Epithelial cell of proximal tubule (primary cell): ENCODE measurements at regions not wholly inside any gene's neighbourhood (a gene's known extent, or its start where the extent isn't known, plus 50 kb on each side); places are given as distances from the start of the nearest gene placed in this dataset.

Source experiments
- DNase-seq: peaks from one replicate; pipeline ENCODE4 v3.0.0-alpha.2; 2011; ENCODE audit warnings: low read depth
- H3K4me3 ChIP-seq: 2 replicates; pipeline ENCODE4 v1.5.1; 2011; ENCODE audit warnings: low read depth, mild to moderate bottlenecking, low read length
- TF ChIP-seq, protein P1 (sequence below): conservative IDR thresholded peaks from 2 replicates; pipeline ENCODE4 v1.5.1; 2012; ENCODE audit warnings: low read depth, mild to moderate bottlenecking, low read length

DNA sequence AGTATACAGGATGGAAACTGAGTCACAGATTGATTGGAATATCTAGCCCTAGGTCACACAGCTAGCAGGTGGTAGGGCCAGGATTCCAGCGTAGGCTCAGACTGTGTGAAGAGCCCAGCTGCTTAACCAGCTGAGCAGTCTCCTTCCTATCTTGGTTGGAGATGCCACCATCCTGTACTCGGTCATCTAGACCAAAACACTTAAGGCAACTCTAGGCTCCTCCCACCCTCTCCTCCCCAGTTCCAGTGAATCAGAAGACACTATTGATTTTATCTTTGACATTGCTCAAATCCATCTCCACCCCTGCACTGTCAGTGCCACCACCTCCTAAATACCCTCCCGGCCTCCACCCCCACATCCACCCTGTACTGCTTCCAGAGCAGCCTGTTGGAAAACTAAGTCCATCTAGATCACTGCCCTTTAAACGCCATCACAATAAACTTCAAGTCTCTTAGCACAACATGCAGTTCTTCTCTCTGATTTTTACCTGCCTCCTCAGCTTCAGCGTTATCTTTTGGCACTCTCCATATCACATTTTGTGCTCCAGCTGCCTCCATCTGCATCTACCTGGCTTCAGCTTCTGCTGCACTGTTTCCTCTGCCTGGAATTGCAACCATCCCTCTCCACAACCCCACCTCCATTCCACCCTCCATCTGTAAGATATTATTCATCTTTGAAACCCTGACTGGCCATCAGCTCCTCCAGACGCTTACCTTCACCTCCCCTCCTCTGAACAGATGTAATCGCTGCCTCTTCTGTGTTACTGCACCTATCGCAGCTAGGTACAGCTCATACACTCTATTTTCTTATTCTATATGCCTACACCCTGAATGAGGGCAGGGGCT, 86.8 kb upstream of the ACP3 start:
- H3K4me3 ChIP-seq, result no peak overlapping the region
- no peak for DNase-seq
- TF ChIP-seq, protein P1, sequence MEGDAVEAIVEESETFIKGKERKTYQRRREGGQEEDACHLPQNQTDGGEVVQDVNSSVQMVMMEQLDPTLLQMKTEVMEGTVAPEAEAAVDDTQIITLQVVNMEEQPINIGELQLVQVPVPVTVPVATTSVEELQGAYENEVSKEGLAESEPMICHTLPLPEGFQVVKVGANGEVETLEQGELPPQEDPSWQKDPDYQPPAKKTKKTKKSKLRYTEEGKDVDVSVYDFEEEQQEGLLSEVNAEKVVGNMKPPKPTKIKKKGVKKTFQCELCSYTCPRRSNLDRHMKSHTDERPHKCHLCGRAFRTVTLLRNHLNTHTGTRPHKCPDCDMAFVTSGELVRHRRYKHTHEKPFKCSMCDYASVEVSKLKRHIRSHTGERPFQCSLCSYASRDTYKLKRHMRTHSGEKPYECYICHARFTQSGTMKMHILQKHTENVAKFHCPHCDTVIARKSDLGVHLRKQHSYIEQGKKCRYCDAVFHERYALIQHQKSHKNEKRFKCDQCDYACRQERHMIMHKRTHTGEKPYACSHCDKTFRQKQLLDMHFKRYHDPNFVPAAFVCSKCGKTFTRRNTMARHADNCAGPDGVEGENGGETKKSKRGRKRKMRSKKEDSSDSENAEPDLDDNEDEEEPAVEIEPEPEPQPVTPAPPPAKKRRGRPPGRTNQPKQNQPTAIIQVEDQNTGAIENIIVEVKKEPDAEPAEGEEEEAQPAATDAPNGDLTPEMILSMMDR, result no peak

DNA sequence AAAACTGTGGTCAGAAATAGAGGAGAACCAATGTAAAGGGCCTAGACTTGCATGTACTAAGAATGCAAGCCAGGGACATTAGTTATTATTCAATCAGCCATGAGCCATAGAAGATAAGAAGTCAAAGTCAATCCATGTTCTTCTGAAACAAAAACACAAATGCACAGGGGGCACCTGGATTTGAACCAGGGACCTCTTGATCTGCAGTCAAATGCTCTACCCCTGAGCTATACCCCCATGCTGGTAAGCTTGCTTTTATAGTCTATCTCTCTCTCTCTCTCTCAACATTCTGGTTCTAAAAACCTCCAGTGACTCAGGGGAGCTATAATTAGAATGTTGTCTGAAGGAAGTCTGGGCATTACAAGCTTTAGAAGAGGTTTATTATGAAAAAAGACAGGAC, 85.6 kb upstream of the ACP3 start:
- TF ChIP-seq, protein P1, result no peak
- peak; percentile 56 for DNase-seq
- no peak overlapping the region for H3K4me3 ChIP-seq

DNA sequence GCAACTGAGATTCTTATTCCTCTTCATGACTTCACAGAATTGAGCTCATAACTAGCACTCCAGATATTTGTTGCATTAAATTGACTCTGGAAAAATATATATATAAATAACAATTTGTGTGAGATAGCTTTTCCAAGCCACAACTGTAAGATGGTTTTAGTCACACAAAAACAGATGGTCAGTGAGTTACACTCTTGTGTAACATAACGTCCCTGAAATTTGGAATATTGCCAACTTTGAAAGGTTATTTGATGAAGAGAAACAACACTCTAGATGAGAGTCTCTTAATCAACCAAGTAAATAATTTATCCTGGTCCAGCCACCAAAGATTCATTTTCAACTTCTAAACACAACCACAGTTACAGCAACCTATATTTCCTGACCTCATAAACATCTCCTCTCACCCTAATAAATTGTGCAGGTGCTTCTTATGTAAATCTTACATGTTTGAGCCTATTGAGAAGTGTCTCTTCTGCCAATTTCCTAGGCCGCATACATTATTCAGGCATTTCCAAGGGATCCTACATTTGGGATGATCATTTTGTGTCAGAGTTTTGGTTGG, 84.9 kb upstream of the ACP3 start:
- H3K4me3 ChIP-seq, result no peak overlapping the region
- DNase-seq, result no peak
- TF ChIP-seq, protein P1, result no peak

DNA sequence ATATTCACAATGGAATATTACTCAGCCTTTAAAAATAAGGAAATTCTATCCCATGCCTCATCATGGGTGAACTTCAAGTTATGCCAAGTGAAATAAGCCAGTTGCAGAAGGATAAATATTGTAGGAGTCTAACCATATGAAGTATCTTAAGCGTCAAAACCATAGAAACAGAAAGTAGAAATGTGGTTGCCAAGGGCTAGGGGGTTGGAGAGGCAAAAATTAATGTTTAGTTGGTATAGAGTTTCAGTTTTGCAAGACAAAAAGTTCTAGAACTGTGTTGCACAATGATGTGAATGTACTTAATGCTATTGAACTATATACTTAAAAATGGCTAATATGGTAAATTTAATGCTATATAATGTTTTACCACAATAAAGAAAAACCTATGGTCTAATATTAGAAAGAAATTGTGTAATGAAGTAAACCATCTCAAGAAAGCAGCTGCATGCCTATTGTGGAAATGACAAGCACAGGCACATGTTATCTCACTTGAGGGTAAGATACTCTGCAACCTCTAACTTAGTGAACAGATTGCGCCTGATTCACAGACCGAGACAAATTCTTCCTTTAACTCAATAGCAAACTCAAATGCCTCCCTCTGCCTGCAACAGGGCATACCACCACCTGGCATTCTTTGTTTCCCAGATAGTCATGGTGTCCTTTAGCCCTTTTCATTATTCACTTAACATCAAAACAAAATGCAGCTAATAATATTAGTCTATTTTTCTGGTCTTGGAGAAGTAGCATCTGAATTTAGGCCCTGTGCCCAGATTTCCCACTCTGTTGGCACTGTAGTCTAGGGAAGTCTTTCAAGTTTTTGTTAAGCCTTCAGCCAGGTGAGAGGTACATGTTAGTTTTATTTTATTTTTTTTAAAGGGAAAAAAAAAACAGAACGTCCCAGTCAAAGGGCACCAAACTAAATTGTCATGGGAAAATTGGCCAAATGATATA, 80.2 kb upstream of the ACP3 start:
- no peak overlapping the region for H3K4me3 ChIP-seq
- TF ChIP-seq, protein P1, result no peak
- no peak for DNase-seq

DNA sequence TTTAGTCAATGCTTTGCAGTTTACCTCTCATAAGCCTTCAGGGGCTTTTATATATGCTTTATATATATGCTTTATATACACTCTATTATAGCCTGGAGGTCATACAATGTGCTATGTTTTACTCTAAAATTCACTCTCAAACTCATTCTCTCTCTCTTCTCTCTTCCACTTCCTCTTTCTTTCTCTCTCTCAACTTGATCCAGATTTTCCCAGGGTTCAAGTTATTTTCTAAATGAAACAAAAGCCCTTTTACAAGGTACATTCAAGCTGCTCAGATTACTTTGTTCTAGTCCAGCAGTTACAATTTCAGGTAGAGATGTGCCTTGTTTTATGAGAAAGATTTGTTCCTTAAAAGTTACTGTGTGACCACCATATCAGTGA, 79.6 kb upstream of the ACP3 start:
- TF ChIP-seq, protein P1, result no peak

DNA sequence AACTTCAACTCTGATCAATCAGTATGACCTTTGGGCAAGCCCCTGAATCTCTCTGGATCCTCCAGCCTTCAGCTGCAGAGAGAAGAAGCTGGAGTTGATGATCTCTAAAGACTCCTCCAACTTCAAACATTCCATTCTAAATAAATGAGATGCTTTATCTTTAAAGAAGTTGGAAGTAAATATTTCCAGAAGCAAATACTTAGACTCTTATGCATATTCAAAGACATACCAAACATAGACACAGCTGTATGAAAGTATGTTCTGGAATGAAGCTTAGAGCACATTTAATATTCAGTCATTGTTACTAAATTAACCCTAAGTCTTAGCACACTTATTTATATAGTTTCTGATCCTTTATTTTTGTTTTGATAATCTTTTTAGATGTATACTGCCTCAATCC, 77.6 kb upstream of the ACP3 start:
- no peak for DNase-seq
- H3K4me3 ChIP-seq, result no peak overlapping the region
- TF ChIP-seq, protein P1, result no peak

More for the DNA sequence above, 79.6 kb upstream of the ACP3 start:
- DNase-seq, result no peak
- H3K4me3 ChIP-seq, result no peak overlapping the region
